ENCODE measurements at regions not wholly inside any gene's neighbourhood (a gene's known extent, or its start where the extent isn't known, plus 50 kb on each side); places are given as distances from the start of the nearest gene placed in this dataset.

- TF ChIP-seq, protein P1, sequence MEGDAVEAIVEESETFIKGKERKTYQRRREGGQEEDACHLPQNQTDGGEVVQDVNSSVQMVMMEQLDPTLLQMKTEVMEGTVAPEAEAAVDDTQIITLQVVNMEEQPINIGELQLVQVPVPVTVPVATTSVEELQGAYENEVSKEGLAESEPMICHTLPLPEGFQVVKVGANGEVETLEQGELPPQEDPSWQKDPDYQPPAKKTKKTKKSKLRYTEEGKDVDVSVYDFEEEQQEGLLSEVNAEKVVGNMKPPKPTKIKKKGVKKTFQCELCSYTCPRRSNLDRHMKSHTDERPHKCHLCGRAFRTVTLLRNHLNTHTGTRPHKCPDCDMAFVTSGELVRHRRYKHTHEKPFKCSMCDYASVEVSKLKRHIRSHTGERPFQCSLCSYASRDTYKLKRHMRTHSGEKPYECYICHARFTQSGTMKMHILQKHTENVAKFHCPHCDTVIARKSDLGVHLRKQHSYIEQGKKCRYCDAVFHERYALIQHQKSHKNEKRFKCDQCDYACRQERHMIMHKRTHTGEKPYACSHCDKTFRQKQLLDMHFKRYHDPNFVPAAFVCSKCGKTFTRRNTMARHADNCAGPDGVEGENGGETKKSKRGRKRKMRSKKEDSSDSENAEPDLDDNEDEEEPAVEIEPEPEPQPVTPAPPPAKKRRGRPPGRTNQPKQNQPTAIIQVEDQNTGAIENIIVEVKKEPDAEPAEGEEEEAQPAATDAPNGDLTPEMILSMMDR (IDR thresholded peaks at IDR 0.05; ENCODE audit: low read depth, low read length, missing control alignments) = no peak
- in situ Hi-C loops (cut with HindIII; ENCODE audit: low pct_ligation_motif_present, low sequenced_read_pairs) = no loop called here
- H3K27ac ChIP-seq = no peak overlapping the region
- no peak for DNase-seq
- no peaks in the 10 kb centered on the region for H3K36me3 ChIP-seq (replicated peaks)
- no peaks in the 10 kb centered on the region for H3K27me3 ChIP-seq (replicated peaks)
- no peak overlapping the region for H3K4me3 ChIP-seq (ENCODE audit: low read depth, low read length)
These were observed 466.3 kb downstream of the EFNA5 start for GRCh38 chr5:107204413-107204812.

GRCh38 chr5:107203243-107203642, 467.5 kb downstream of the EFNA5 start:
- no peaks in the 10 kb centered on the region for H3K27me3 ChIP-seq (replicated peaks)
- no peak for DNase-seq
- TF ChIP-seq, protein P1 (IDR thresholded peaks at IDR 0.05; ENCODE audit: low read depth, low read length, missing control alignments) = no peak
- no peak overlapping the region for H3K27ac ChIP-seq
- H3K36me3 ChIP-seq (replicated peaks) = no peaks in the 10 kb centered on the region
- in situ Hi-C loops (cut with HindIII; ENCODE audit: low pct_ligation_motif_present, low sequenced_read_pairs) = no loop called here
- H3K4me3 ChIP-seq (ENCODE audit: low read depth, low read length) = no peak overlapping the region

DNA sequence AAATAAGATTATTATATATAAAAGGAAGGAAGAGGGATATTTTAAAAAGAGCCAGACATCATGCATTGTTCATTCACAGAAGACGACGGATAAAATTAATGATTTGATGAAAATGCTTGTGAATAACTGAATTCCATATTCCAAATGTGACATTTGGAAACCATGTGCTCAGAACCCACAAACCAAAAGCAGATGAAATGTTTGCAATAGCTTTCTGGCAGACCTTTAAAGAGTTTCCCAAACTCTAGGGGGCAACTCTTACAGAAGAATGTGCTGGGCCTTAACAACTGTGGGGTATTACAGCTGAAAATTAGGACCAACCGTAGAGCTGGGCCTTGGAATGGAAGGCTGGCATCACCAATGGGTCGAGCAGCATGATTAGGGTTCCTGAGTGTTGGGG, 471.0 kb downstream of the EFNA5 start:
- in situ Hi-C loops (cut with HindIII; ENCODE audit: low pct_ligation_motif_present, low sequenced_read_pairs) = no loop called here
- no peaks in the 10 kb centered on the region for H3K36me3 ChIP-seq (replicated peaks)
- no peak overlapping the region for H3K27ac ChIP-seq
- TF ChIP-seq, protein P1 (IDR thresholded peaks at IDR 0.05; ENCODE audit: low read depth, low read length, missing control alignments) = no peak
- no peak for DNase-seq
- H3K4me3 ChIP-seq (ENCODE audit: low read depth, low read length) = no peak overlapping the region
- H3K27me3 ChIP-seq (replicated peaks) = no peaks in the 10 kb centered on the region

DNA sequence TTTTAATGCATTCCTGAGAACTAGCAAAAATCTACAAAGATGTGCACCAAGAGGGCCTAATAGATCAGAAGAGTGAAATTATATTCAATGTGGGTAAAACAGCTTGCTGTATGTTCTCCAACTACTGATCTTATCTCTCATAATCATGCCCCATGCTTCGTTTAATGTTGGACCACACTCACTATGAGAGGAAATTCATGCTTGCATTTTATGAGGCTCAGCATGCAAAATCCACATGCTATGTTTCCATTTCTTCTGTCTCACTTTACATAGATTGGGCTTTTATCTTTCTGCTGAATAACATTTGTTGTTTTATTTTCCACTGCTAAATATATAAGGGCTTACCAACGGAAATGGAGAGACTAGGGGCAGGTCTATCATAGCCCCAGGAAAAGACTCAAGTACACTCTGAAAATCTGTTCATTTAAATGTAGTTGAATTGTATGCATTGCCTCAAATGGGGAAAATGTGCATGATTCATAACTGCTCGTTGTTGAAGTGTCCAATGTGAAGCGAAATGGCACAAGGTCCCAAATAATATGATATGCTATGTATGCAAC, 474.2 kb downstream of the EFNA5 start:
- no peak overlapping the region for H3K27ac ChIP-seq
- H3K36me3 ChIP-seq (replicated peaks) = no peaks in the 10 kb centered on the region
- TF ChIP-seq, protein P1 (IDR thresholded peaks at IDR 0.05; ENCODE audit: low read depth, low read length, missing control alignments) = no peak
- H3K27me3 ChIP-seq (replicated peaks) = no peaks in the 10 kb centered on the region
- no peak for DNase-seq
- in situ Hi-C loops (cut with HindIII; ENCODE audit: low pct_ligation_motif_present, low sequenced_read_pairs) = no loop called here
- no peak overlapping the region for H3K4me3 ChIP-seq (ENCODE audit: low read depth, low read length)

DNA sequence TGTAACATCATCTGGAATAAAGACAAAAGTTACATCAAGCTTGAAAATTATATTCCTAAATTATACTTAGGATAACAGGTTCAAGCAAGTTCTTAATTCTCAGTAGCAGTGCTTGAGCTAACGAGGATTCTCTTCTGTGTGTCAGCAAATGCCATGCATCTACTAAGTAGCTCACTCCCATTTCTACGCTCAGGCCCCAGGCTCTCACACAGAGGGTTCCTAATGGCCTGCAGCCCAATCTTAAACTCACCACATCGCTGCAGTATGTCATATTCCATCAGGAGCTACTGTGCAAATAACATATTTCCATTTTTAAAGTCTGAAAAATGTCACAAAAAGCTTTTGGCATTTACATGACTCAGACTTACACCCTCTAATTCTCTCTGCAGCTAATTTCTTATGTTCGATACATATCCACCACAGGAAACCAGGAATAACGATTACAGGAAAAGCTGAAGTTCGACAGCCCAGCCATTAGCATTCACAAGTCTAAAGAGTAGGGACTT, 474.8 kb downstream of the EFNA5 start:
- H3K4me3 ChIP-seq (ENCODE audit: low read depth, low read length) = no peak overlapping the region
- TF ChIP-seq, protein P1 (IDR thresholded peaks at IDR 0.05; ENCODE audit: low read depth, low read length, missing control alignments) = no peak
- in situ Hi-C loops (cut with HindIII; ENCODE audit: low pct_ligation_motif_present, low sequenced_read_pairs) = no loop called here
- H3K36me3 ChIP-seq (replicated peaks) = no peaks in the 10 kb centered on the region
- no peak for DNase-seq
- no peak overlapping the region for H3K27ac ChIP-seq
- H3K27me3 ChIP-seq (replicated peaks) = no peaks in the 10 kb centered on the region

DNA sequence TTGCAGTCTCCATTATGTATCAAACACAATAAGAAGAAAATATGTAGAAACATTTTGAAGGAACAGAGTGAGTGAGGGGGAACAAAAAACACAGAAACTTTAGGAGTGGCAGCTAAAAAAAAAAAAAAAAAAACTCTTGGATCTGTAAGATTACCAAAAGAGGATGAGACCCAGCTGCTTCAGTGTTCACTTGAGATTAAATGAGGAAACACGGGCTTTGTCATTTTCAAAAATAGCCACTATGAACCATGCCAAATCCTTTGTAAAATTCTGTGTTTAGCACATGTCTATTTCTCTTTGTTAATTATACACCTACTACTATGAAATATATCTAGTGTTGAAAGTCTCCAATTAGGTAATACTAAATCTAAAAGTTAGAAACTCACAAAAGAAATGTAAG, 485.9 kb downstream of the EFNA5 start:
- Histone ChIP-seq H3K27ac (no peak overlapping the region), H3K27me3 (replicated peaks) (no peaks in the 10 kb centered on the region), H3K4me3 (ENCODE audit: low read depth, low read length) (no peak overlapping the region), H3K36me3 (replicated peaks) (no peaks in the 10 kb centered on the region)
- TF ChIP-seq, protein P1 (IDR thresholded peaks at IDR 0.05; ENCODE audit: low read depth, low read length, missing control alignments) = no peak
- in situ Hi-C loops (cut with HindIII; ENCODE audit: low pct_ligation_motif_present, low sequenced_read_pairs) = no loop called here
- DNase-seq = no peak
